HepG2 (cell line): ENCODE measurements at regions not wholly inside any gene's neighbourhood (a gene's known extent, or its start where the extent isn't known, plus 50 kb on each side); places are given as distances from the start of the nearest gene placed in this dataset.

Experiments
- ATAD3A ChIP-seq: sonication (generic); formaldehyde crosslinking; IDR thresholded peaks from 2 replicates; pipeline ENCODE4 v1.4.0; 2020; ENCODE audit warnings: missing genetic modification reagents
- HOXD1 ChIP-seq: sonication (generic); formaldehyde crosslinking; IDR thresholded peaks from 2 replicates; pipeline ENCODE4 v1.5.0; 2020; ENCODE audit warnings: missing genetic modification reagents
- PHB2 ChIP-seq: fragments of 450-650 bp; IDR thresholded peaks from 2 replicates; pipeline ENCODE4 v1.6.1; 2018; ENCODE audit not compliant: partially characterized antibody
- POLR2A ChIP-seq, 2 experiments: IDR thresholded peaks; 2 replicates each; pipeline ENCODE4 v1.6.1; 2011; ENCODE audit warnings: low read depth in 2 of 2, low read length in 2 of 2, mild to moderate bottlenecking in 1 of 2, moderate library complexity in 1 of 2; ENCODE audit not compliant: insufficient read depth in 1 of 2
- RBFOX2 ChIP-seq: fragments of 200-400 bp; formaldehyde crosslinking; IDR thresholded peaks from 2 replicates; pipeline ENCODE4 v1.6.1; 2017; ENCODE audit warnings: low read depth, mild to moderate bottlenecking, low read length
- ZNF350 ChIP-seq: sonication (generic); formaldehyde crosslinking; IDR thresholded peaks from 2 replicates; pipeline ENCODE4 v1.4.0; 2020; ENCODE audit warnings: mild to moderate bottlenecking, low read depth, missing genetic modification reagents, borderline replicate concordance
- ZNF609 ChIP-seq: sonication (generic); formaldehyde crosslinking; IDR thresholded peaks from 2 replicates; pipeline ENCODE4 v1.4.0; 2020; ENCODE audit warnings: mild to moderate bottlenecking, missing genetic modification reagents, borderline replicate concordance
- ZSCAN25 ChIP-seq: sonication (generic); formaldehyde crosslinking; IDR thresholded peaks from 2 replicates; pipeline ENCODE4 v1.8.0; 2022; ENCODE audit warnings: mild to moderate bottlenecking, missing genetic modification reagents
- TF ChIP-seq, protein P1 (sequence below), 2 experiments: fragments of 450-650 bp in 1 of 2; sonication (generic) in 1 of 2; formaldehyde crosslinking; IDR thresholded peaks; 2 replicates each; pipeline versions ENCODE4 v1.5.0 to v1.8.0; 2020 to 2022; ENCODE audit warnings: mild to moderate bottlenecking in 1 of 2, missing genetic modification reagents in 1 of 2

DNA sequence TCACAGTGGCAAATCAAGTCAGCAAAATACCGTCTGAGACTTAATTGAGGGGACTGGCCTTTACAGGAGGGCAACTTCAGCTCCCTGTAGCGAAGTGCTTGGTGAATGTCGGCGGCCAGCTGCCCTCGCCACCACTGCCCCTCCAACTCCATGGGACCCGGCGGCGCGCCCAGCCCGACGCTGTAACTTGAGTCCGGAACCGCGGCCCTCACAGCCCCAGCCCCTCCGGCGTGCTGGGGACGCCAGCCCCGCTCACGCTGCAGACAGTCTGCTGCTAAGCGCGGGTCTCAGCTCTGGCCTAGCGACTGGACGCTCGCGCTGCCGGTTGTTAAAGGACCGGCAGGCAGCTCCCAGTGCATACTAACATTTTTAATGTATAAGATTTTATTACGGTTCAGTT lies 113.4 kb upstream of the NUPR2 start:
- TF ChIP-seq, protein P1, sequence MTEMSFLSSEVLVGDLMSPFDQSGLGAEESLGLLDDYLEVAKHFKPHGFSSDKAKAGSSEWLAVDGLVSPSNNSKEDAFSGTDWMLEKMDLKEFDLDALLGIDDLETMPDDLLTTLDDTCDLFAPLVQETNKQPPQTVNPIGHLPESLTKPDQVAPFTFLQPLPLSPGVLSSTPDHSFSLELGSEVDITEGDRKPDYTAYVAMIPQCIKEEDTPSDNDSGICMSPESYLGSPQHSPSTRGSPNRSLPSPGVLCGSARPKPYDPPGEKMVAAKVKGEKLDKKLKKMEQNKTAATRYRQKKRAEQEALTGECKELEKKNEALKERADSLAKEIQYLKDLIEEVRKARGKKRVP (CRISPR knock-in tag; IDR thresholded peaks at IDR 0.05) = no peak
- TF ChIP-seq ZSCAN25 (CRISPR knock-in tag) (no peak), ATAD3A (no peak), ZNF350 (no peak), POLR2A (IDR thresholded peaks at IDR 0.05; ENCODE audit: insufficient read depth in 1 of 2, low read depth in 2 of 2, low read length in 2 of 2) (no peak), ZNF609 (CRISPR knock-in tag) (no peak), HOXD1 (CRISPR knock-in tag) (no peak), PHB2 (no peak), RBFOX2 (no peak)
